Small intestine (tissue), 7 donors: ENCODE measurements at regions not wholly inside any gene's neighbourhood (a gene's known extent, or its start where the extent isn't known, plus 50 kb on each side); places are given as distances from the start of the nearest gene placed in this dataset.

Experiments
- DNase-seq, 2 donors: peaks; one replicate each; pipeline versions ENCODE4 v3.0.0 to v3.0.0-alpha.2; 2013
- FAIRE-seq: peaks from 2 replicates; lab custom pipeline; 2012; peaks lifted over from hg19 to GRCh38; lab: Jason Lieb, UNC
- H3K27ac ChIP-seq, 3 donors: one replicate each; pipeline ENCODE4 v1.5.1; 2013; ENCODE audit warnings: low read length in 2 of 3, mild to moderate bottlenecking in 2 of 3, control low read depth in 1 of 3, inconsistent platforms in 1 of 3, low read depth in 1 of 3, moderate library complexity in 1 of 3
- H3K27me3 ChIP-seq, 3 donors: one replicate each; pipeline ENCODE4 v1.6.1; 2013; ENCODE audit warnings: low read length in 3 of 3, inconsistent platforms in 1 of 3; ENCODE audit not compliant: control insufficient read depth in 3 of 3, insufficient read depth in 3 of 3
- H3K36me3 ChIP-seq, 3 donors: one replicate each; pipeline ENCODE4 v1.6.1; 2013; ENCODE audit warnings: low read length in 3 of 3, inconsistent platforms in 1 of 3, low read depth in 1 of 3, mild to moderate bottlenecking in 1 of 3, moderate library complexity in 1 of 3; ENCODE audit not compliant: control insufficient read depth in 3 of 3, insufficient read depth in 2 of 3
- H3K4me1 ChIP-seq, 3 donors: one replicate each; pipeline ENCODE4 v1.6.1; 2013; ENCODE audit warnings: low read length in 2 of 3, inconsistent platforms in 1 of 3, low read depth in 1 of 3, mild to moderate bottlenecking in 1 of 3, moderate library complexity in 1 of 3; ENCODE audit not compliant: control insufficient read depth in 3 of 3, insufficient read depth in 2 of 3
- H3K4me3 ChIP-seq, 3 donors: one replicate each; pipeline ENCODE4 v1.5.1; 2013; ENCODE audit warnings: low read length in 3 of 3, control low read depth in 1 of 3, inconsistent platforms in 1 of 3, low read depth in 1 of 3, mild to moderate bottlenecking in 1 of 3, moderate library complexity in 1 of 3
- H3K9me3 ChIP-seq, 2 donors: one replicate each; pipeline ENCODE4 v1.6.1; 2013; ENCODE audit warnings: low read depth in 1 of 2, low read length in 1 of 2; ENCODE audit not compliant: control insufficient read depth in 2 of 2, insufficient read depth in 1 of 2
- WGBS, 3 donors: extraction: QIAGEN DNeasy Blood & Tissue Kit; methylation state at CpG; one replicate each; pipeline ENCODE4 v1.1.7; 2013; 5-methylcytosine and 5-hydroxymethylcytosine counted together
- donor health status: healthy with polysubstance abuse.
- donor health status: control.
- donor health status: control.
- donor health status: Bipolar disorder and iron deficiency.
- donor health status: healthy.

DNA sequence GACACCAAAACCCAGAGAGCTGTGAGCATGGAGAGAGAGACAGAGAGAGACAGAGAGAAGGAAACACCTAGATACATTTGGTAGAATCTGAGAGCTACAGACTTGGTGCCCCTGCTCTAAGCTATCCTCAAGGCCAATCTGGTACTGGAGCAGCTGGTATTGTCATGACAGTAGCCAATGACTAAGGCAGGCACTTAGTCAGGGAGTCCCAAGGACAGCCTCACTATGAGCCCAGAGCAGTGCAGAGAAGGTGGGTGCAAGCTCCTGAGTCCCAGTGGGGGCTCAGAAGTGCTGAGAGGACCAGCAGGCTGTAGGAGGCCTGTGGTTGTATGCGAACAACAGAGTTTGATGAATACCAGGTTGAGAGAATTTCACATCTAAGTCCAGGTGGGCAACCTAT is 300.4 kb upstream of the ZNF608 start:
- no peaks in the 10 kb centered on the region for H3K36me3 ChIP-seq
- 95 to 100% (median 96%) methylated on average over 1 of the region's 1 CpG for WGBS, 3 donors
- no peak overlapping the region for H3K27ac ChIP-seq
- H3K4me3 ChIP-seq: no peak overlapping the region
- peaks cover 0 to 3% of the 10 kb centered on the region in 2 donors for H3K9me3 ChIP-seq
- FAIRE-seq: no peak
- peaks cover 0 to 14% (median 5%) of the 10 kb centered on the region in 3 donors for H3K4me1 ChIP-seq
- no peaks in the 10 kb centered on the region for H3K27me3 ChIP-seq
- no peak for DNase-seq

DNA sequence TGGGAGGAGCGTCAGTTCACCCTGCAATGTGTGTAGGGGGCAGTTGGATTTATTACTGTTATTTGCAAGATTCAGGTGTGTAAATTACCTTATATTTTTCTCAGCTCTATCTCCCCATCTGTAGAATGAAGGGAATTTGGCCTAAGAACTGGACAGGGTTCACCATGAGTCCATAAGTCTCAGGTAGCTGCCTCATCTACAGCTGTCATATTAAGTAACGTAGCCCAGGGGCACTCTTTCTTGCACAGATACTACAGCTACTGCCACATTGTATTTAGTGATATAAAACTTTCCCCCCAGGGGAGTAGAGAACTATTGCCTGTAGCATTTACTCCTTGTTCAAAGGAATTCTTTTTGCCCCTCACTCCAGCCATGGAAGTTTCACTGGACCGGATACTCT is 301.4 kb upstream of the ZNF608 start:
- Histone ChIP-seq H3K36me3 (no peaks in the 10 kb centered on the region), H3K4me3 (no peak overlapping the region), H3K27ac (no peak overlapping the region), H3K9me3 (peaks cover 0 to 3% of the 10 kb centered on the region in 2 donors), H3K27me3 (no peaks in the 10 kb centered on the region), H3K4me1 (peaks cover 0 to 7% (median 5%) of the 10 kb centered on the region in 3 donors)
- no peak for DNase-seq
- 90 to 98% (median 94%) methylated on average over 3 of the region's 3 CpGs for WGBS, 3 donors
- no peak for FAIRE-seq

DNA sequence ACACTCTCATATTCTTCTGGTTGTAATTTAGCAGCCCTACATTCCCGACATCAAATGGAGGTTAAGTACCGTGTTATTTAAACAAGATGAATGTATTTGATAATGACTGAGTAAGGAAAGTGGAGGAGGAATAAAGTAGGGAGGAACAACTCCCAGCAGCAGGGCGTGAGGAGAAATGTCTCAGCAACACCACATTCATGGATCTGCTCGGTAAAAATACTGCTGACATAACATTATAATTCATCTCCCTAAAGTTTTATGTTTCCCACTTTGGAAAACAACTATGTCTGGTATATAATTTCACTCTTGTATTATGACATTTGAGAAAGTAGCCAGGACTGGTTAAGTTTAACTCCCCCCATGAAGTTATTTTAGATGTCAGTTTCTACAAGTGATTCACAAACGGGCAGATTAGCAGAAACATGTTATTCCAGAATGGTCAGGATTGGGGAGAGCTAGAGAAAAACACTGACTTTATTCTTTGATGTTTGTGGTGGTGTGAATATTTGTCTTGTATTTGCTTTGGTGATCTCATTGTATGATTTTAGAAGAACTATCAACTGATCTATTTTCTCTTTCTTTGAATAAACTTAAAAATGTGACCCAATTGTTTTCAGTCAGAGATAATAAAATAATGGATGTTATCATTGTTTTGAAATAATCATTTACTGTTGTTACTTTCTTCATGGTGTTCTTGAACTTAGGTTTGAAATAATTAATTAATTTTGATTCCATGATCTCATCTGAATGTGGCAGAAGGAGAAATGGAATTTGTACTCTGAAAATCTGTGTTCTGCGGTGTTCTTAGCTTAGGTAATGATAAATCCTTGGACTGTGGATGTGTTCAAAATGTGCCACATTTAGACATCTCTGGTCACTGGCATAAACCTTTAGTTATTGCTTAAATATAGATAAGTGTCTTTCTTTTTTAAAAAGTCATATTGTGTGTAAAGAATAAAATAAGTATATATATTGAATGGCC is 303.6 kb upstream of the ZNF608 start:
- Histone ChIP-seq H3K4me1 (peaks cover 0 to 1% (median 0%) of the 10 kb centered on the region in 3 donors), H3K27me3 (no peaks in the 10 kb centered on the region), H3K4me3 (no peak overlapping the region), H3K27ac (no peak overlapping the region), H3K9me3 (peaks cover 0 to 3% of the 10 kb centered on the region in 2 donors), H3K36me3 (no peaks in the 10 kb centered on the region)
- FAIRE-seq (no peak), DNase-seq (no peak)
- 63 to 80% (median 75%) methylated on average over 6 of the region's 6 CpGs for WGBS, 3 donors

DNA sequence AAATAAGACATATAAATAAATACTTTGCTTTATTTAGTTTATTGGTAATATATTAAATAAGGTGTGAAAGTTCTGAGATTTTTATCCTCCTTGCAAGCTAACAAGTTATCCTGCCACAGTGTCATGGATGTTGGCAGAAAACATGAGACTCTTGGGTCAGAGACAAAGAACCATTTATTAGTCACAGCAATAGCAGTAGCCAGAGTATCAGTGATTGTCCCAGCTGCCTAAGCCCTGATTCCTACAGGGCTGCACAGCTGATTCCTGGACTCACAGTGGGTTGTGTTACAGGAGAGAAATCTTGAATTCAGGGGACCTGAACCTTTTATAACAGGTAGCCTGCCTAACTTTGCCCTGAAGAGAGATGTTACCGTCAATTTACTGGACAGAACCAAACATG is 304.5 kb upstream of the ZNF608 start:
- H3K27ac ChIP-seq: no peak overlapping the region
- H3K9me3 ChIP-seq: peaks cover 0 to 3% of the 10 kb centered on the region in 2 donors
- no peak for FAIRE-seq
- no peak overlapping the region for H3K4me3 ChIP-seq
- DNase-seq: no peak
- H3K4me1 ChIP-seq: no peaks in the 10 kb centered on the region
- H3K27me3 ChIP-seq: no peaks in the 10 kb centered on the region
- 92 to 100% (median 98%) methylated on average over 1 of the region's 1 CpG for WGBS, 3 donors
- no peaks in the 10 kb centered on the region for H3K36me3 ChIP-seq

DNA sequence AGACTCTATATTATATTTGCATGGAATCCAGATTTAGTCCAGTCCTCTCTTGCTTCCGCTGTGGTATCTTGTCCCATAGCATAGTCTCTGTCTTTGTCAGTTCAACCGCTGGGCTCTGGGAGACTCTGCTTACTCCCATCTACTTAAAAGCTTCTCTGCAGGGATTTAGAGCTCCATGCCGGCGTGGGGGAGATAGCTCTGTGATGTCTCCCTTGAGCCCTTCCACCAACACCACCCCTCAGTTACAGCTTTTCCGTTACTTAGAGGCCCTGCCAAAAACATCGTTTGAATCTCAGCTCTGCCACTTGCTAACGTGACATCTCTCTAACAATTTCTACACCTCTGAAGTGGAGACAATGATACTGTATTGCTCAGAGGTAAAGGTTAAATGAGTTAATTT is 306.1 kb upstream of the ZNF608 start:
- Histone ChIP-seq H3K36me3 (no peaks in the 10 kb centered on the region), H3K9me3 (peaks cover 0 to 3% of the 10 kb centered on the region in 2 donors), H3K4me1 (no peaks in the 10 kb centered on the region), H3K27ac (no peak overlapping the region), H3K27me3 (no peaks in the 10 kb centered on the region), H3K4me3 (no peak overlapping the region)
- WGBS, 3 donors: 88 to 94% (median 94%) methylated on average over 7 of the region's 7 CpGs
- DNase-seq: no peak
- no peak for FAIRE-seq

DNA sequence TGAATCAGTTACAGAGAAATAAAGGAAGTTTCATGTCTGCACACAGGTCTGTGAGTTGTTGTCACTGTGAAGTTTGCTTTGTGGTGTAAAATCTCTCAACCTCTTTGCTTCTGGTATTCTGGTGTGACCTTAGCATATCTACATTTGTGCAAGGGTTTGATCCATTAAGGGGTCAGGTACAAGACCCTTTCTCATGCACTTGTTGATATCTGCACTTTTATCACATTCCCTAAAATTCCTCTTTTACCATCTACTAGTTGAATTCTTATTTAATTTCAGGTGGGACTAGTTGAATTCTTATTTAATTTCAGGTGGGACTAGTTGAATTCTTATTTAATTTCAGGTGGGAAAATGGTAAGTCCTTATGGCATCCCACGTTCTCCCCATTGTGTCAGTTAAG is 306.7 kb upstream of the ZNF608 start:
- H3K4me1 ChIP-seq: no peaks in the 10 kb centered on the region
- H3K27me3 ChIP-seq: no peaks in the 10 kb centered on the region
- FAIRE-seq: no peak
- peaks cover 0 to 3% of the 10 kb centered on the region in 2 donors for H3K9me3 ChIP-seq
- no peaks in the 10 kb centered on the region for H3K36me3 ChIP-seq
- H3K27ac ChIP-seq: no peak overlapping the region
- WGBS, 3 donors: 84 to 88% (median 87%) methylated on average over 1 of the region's 1 CpG
- H3K4me3 ChIP-seq: no peak overlapping the region
- no peak for DNase-seq

DNA sequence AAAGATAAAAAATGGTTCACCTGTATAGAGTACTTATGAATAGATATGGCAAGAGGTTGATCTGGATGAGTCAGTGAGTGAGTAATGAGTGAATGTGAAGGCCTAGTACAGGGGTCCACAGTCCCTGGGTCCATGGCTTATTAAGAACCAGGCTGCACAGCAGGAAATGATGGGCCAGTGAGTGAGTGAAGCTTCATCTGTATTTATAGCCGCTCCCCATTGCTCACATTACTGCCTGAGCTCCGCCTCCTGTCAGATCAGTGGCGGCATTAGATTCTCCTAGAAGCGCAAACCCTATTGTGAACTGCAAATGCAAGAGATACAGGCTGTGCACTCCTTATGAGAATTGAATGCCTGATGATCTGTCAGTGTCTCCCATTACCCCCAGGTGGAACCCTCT is 307.7 kb upstream of the ZNF608 start:
- DNase-seq: no peak
- 96 to 97% (median 97%) methylated on average over 4 of the region's 4 CpGs for WGBS, 3 donors

DNA sequence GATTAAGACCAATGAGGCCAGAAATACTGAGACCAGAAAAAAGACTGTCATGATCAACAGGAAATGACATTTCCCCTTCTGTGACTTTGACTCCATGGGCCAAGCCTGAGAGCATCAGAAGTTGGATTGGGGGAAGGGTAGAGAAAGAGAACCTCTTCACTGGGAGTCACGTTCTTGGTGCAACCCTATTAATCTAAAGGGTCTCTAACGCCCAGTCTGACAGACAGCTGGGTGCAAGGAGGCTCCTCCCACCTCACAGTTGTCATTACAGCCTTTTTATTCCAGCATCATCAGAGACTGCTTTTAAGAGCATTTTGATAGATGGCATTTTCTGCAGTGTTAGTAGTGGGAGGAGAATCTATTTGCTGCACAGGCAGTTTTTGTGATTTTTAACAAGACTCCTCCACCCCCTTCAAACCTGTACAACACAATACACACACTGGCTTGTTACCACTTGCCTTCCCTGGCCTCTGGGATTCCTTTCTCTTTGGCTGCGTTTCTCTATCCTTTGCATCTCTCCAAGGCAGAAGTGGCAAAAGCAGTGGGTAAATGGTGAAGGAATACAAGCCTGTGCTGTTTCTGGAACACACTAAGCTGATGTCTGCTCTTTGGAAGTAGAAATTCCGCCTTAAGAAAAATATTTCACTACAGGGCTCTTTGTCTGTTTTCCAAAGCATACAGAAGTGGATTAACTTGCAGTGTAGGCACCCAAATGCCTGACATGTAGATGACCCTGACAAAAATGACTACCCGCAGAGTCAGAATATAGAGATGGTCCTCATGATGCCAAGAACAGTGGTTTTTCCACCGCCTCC is 310.4 kb upstream of the ZNF608 start:
- H3K4me3 ChIP-seq: no peak overlapping the region
- H3K36me3 ChIP-seq: no peaks in the 10 kb centered on the region
- peaks cover 0 to 5% (median 0%) of the 10 kb centered on the region in 3 donors for H3K4me1 ChIP-seq
- no peaks in the 10 kb centered on the region for H3K27me3 ChIP-seq
- H3K9me3 ChIP-seq: no peaks in the 10 kb centered on the region
- DNase-seq (no peak), FAIRE-seq (no peak)
- H3K27ac ChIP-seq: no peak overlapping the region
- WGBS, 3 donors: 80 to 95% (median 86%) methylated on average over 6 of the region's 6 CpGs

More for the DNA sequence above, 307.7 kb upstream of the ZNF608 start:
- no peak for FAIRE-seq
- Histone ChIP-seq H3K27ac (no peak overlapping the region), H3K27me3 (no peaks in the 10 kb centered on the region), H3K4me3 (no peak overlapping the region), H3K9me3 (peaks cover 0 to 3% of the 10 kb centered on the region in 2 donors), H3K36me3 (no peaks in the 10 kb centered on the region), H3K4me1 (no peaks in the 10 kb centered on the region)
